T-helper 2 cell treated with Interferon-gamma antibody and Interleukin-4, amounts not matched to agents 5 μg/mL and 100 μg/mL, for 36 hours (primary cell): ENCODE measurements at regions not wholly inside any gene's neighbourhood (a gene's known extent, or its start where the extent isn't known, plus 50 kb on each side); places are given as distances from the start of the nearest gene placed in this dataset.

Experiments used
- DNase-seq: peaks from one replicate; pipeline ENCODE4 v3.0.0; 2021; ENCODE audit warnings: low spot score
- H3K27ac Mint-ChIP-seq: one replicate; pipeline ENCODE4 v1.8.0; 2021; ENCODE audit warnings: mild to moderate bottlenecking, mixed read lengths
- H3K27me3 Mint-ChIP-seq: one replicate; pipeline ENCODE4 v1.8.0; 2021; ENCODE audit warnings: low read depth, mixed read lengths
- H3K36me3 Mint-ChIP-seq: one replicate; pipeline ENCODE4 v1.8.0; 2021; ENCODE audit warnings: low read depth, mixed read lengths
- H3K4me1 Mint-ChIP-seq: one replicate; pipeline ENCODE4 v1.8.0; 2021; ENCODE audit warnings: low read depth, mixed read lengths
- H3K4me3 Mint-ChIP-seq: one replicate; pipeline ENCODE4 v1.8.0; 2022; ENCODE audit warnings: mild to moderate bottlenecking, moderate library complexity, mixed read lengths
- H3K9me3 Mint-ChIP-seq: one replicate; pipeline ENCODE4 v1.8.0; 2021; ENCODE audit warnings: mixed read lengths

- Mint-ChIP-seq H3K9me3 (no peaks in the 10 kb centered on the region), H3K4me3 (no peak overlapping the region), H3K27me3 (no peaks in the 10 kb centered on the region), H3K36me3 (no peaks in the 10 kb centered on the region), H3K4me1 (peaks cover 24% of the 10 kb centered on the region), H3K27ac (no peak overlapping the region)
- no peak for DNase-seq
Observed at GRCh38 chr10:8581521-8582225, 527.2 kb downstream of the GATA3 start.

GRCh38 chr10:8583096-8583495 is 528.6 kb downstream of the GATA3 start:
- DNase-seq = no peak
- no peaks in the 10 kb centered on the region for H3K27me3 Mint-ChIP-seq
- no peaks in the 10 kb centered on the region for H3K36me3 Mint-ChIP-seq
- peaks cover 16% of the 10 kb centered on the region for H3K4me1 Mint-ChIP-seq
- H3K27ac Mint-ChIP-seq = no peak overlapping the region
- no peaks in the 10 kb centered on the region for H3K9me3 Mint-ChIP-seq
- H3K4me3 Mint-ChIP-seq = no peak overlapping the region

GRCh38 chr10:8584666-8585065 is 530.2 kb downstream of the GATA3 start:
- H3K4me1 Mint-ChIP-seq = peaks cover 7% of the 10 kb centered on the region
- no peaks in the 10 kb centered on the region for H3K36me3 Mint-ChIP-seq
- H3K27ac Mint-ChIP-seq = no peak overlapping the region
- H3K9me3 Mint-ChIP-seq = no peaks in the 10 kb centered on the region
- H3K4me3 Mint-ChIP-seq = no peak overlapping the region
- H3K27me3 Mint-ChIP-seq = no peaks in the 10 kb centered on the region
- no peak for DNase-seq

GRCh38 chr10:8586504-8586903 is 532.0 kb downstream of the GATA3 start:
- H3K4me1 Mint-ChIP-seq = peaks cover 7% of the 10 kb centered on the region
- no peak overlapping the region for H3K27ac Mint-ChIP-seq
- H3K9me3 Mint-ChIP-seq = no peaks in the 10 kb centered on the region
- peak; percentile 52 for DNase-seq
- H3K36me3 Mint-ChIP-seq = no peaks in the 10 kb centered on the region
- no peaks in the 10 kb centered on the region for H3K27me3 Mint-ChIP-seq
- H3K4me3 Mint-ChIP-seq = no peak overlapping the region

- Mint-ChIP-seq H3K27me3 (no peaks in the 10 kb centered on the region), H3K36me3 (no peaks in the 10 kb centered on the region), H3K4me3 (no peak overlapping the region), H3K9me3 (no peaks in the 10 kb centered on the region), H3K4me1 (peaks cover 7% of the 10 kb centered on the region), H3K27ac (no peak overlapping the region)
- no peak for DNase-seq
Observed at GRCh38 chr10:8588135-8588534, 533.6 kb downstream of the GATA3 start.

- Mint-ChIP-seq H3K36me3 (no peaks in the 10 kb centered on the region), H3K4me3 (no peak overlapping the region), H3K27me3 (no peaks in the 10 kb centered on the region), H3K4me1 (peaks cover 2% of the 10 kb centered on the region), H3K27ac (no peak overlapping the region), H3K9me3 (no peaks in the 10 kb centered on the region)
- no peak for DNase-seq
Observed at GRCh38 chr10:8590518-8590917, 536.0 kb downstream of the GATA3 start.

- no peak overlapping the region for H3K4me3 Mint-ChIP-seq
- H3K27ac Mint-ChIP-seq = no peak overlapping the region
- no peaks in the 10 kb centered on the region for H3K9me3 Mint-ChIP-seq
- no peaks in the 10 kb centered on the region for H3K27me3 Mint-ChIP-seq
- H3K4me1 Mint-ChIP-seq = peaks cover 2% of the 10 kb centered on the region
- H3K36me3 Mint-ChIP-seq = no peaks in the 10 kb centered on the region
- DNase-seq = no peak
Observed at GRCh38 chr10:8591640-8592039, 537.2 kb downstream of the GATA3 start.

- no peak for DNase-seq
- Mint-ChIP-seq H3K36me3 (no peaks in the 10 kb centered on the region), H3K27ac (no peak overlapping the region), H3K4me1 (no peaks in the 10 kb centered on the region), H3K4me3 (no peak overlapping the region), H3K27me3 (no peaks in the 10 kb centered on the region), H3K9me3 (no peaks in the 10 kb centered on the region)
Observed at GRCh38 chr10:8594176-8594575, 539.7 kb downstream of the GATA3 start.

GRCh38 chr10:8594711-8595110 is 540.2 kb downstream of the GATA3 start:
- Mint-ChIP-seq H3K27ac (no peak overlapping the region), H3K4me3 (no peak overlapping the region), H3K9me3 (no peaks in the 10 kb centered on the region), H3K4me1 (peaks cover under 1% of the 10 kb centered on the region), H3K36me3 (no peaks in the 10 kb centered on the region), H3K27me3 (no peaks in the 10 kb centered on the region)
- no peak for DNase-seq

GRCh38 chr10:8595140-8595539 is 540.7 kb downstream of the GATA3 start:
- H3K4me1 Mint-ChIP-seq = peaks cover 2% of the 10 kb centered on the region
- no peaks in the 10 kb centered on the region for H3K27me3 Mint-ChIP-seq
- H3K4me3 Mint-ChIP-seq = no peak overlapping the region
- H3K36me3 Mint-ChIP-seq = no peaks in the 10 kb centered on the region
- no peak for DNase-seq
- no peak overlapping the region for H3K27ac Mint-ChIP-seq
- no peaks in the 10 kb centered on the region for H3K9me3 Mint-ChIP-seq

GRCh38 chr10:8596929-8597472 is 542.5 kb downstream of the GATA3 start:
- Mint-ChIP-seq H3K27ac (no peak overlapping the region), H3K4me3 (no peak overlapping the region), H3K27me3 (no peaks in the 10 kb centered on the region), H3K9me3 (no peaks in the 10 kb centered on the region), H3K36me3 (no peaks in the 10 kb centered on the region), H3K4me1 (peaks cover 2% of the 10 kb centered on the region)
- DNase-seq = no peak

- H3K4me3 Mint-ChIP-seq = no peak overlapping the region
- peaks cover 16% of the 10 kb centered on the region for H3K9me3 Mint-ChIP-seq
- no peaks in the 10 kb centered on the region for H3K27me3 Mint-ChIP-seq
- H3K4me1 Mint-ChIP-seq = peaks cover 7% of the 10 kb centered on the region
- H3K36me3 Mint-ChIP-seq = peaks cover 2% of the 10 kb centered on the region
- DNase-seq = no peak
- H3K27ac Mint-ChIP-seq = no peak overlapping the region
Observed at GRCh38 chr10:8600192-8600591, 545.7 kb downstream of the GATA3 start.

- Mint-ChIP-seq H3K4me1 (peaks cover 7% of the 10 kb centered on the region), H3K27ac (no peak overlapping the region), H3K36me3 (peaks cover 4% of the 10 kb centered on the region), H3K4me3 (no peak overlapping the region), H3K9me3 (peaks cover 32% of the 10 kb centered on the region), H3K27me3 (no peaks in the 10 kb centered on the region)
- DNase-seq = no peak
Observed at GRCh38 chr10:8602821-8603220, 548.3 kb downstream of the GATA3 start.

GRCh38 chr10:8614054-8614565 is 559.6 kb downstream of the GATA3 start:
- peaks cover 2% of the 10 kb centered on the region for H3K36me3 Mint-ChIP-seq
- no peak overlapping the region for H3K27ac Mint-ChIP-seq
- DNase-seq = no peak
- H3K9me3 Mint-ChIP-seq = peaks cover 15% of the 10 kb centered on the region
- peaks cover 2% of the 10 kb centered on the region for H3K4me1 Mint-ChIP-seq
- H3K27me3 Mint-ChIP-seq = no peaks in the 10 kb centered on the region
- no peak overlapping the region for H3K4me3 Mint-ChIP-seq

GRCh38 chr10:8615118-8615517 is 560.6 kb downstream of the GATA3 start:
- H3K9me3 Mint-ChIP-seq = peaks cover 13% of the 10 kb centered on the region
- DNase-seq = no peak
- peaks cover 2% of the 10 kb centered on the region for H3K4me1 Mint-ChIP-seq
- H3K27ac Mint-ChIP-seq = no peak overlapping the region
- no peaks in the 10 kb centered on the region for H3K27me3 Mint-ChIP-seq
- H3K4me3 Mint-ChIP-seq = no peak overlapping the region
- H3K36me3 Mint-ChIP-seq = peaks cover 2% of the 10 kb centered on the region
